IMR-90 (cell line): ENCODE measurements at regions not wholly inside any gene's neighbourhood (a gene's known extent, or its start where the extent isn't known, plus 50 kb on each side); places are given as distances from the start of the nearest gene placed in this dataset.
"Not testable (repeated sequence)": the region's sequence is repeated elsewhere in the genome, so short reads cannot be mapped to it uniquely, and the experiment has no call there.

Experiments
- ATAC-seq: fragments of 200-7000 bp; cut with Tn5 transposase; 2 replicates; pipeline ENCODE4 v1.9.1; 2020; ENCODE audit warnings: low read depth, mild to moderate bottlenecking, moderate library complexity
- BruUV-seq: library from RNA; stranded (reverse); fragments of 400-500 nt; replicated peaks from 2 replicates; lab custom pipeline; 2021; lab: Mats Ljungman, UMichigan
- CTCF ChIA-PET: fragments of 300-600 bp; formaldehyde crosslinking; extraction: SDS; loops from one replicate; lab custom pipeline; 2021; ENCODE audit warnings: antibody characterized with exemption; lab: Yijun Ruan, JAX
- POLR2A ChIA-PET: fragments of 300-600 bp; sonication (Branson Sonifier 250); formaldehyde crosslinking; loops from one replicate; lab custom pipeline; 2022; ENCODE audit warnings: antibody characterized with exemption; ENCODE audit not compliant: unreplicated experiment; lab: Charles Lee
- DNase-seq: peaks from one replicate; pipeline ENCODE4 v3.0.0; 2013
- H2AFZ ChIP-seq: replicated peaks from 2 replicates; pipeline ENCODE3; 2013; ENCODE audit warnings: low read length, mild to moderate bottlenecking; ENCODE audit not compliant: poor library complexity
- H2AK5ac ChIP-seq: 2 replicates; pipeline ENCODE4 v1.6.1; 2013; ENCODE audit warnings: low read depth, low read length, inconsistent platforms
- H2AK9ac ChIP-seq: replicated peaks from 2 replicates; pipeline ENCODE3; 2013; ENCODE audit warnings: mild to moderate bottlenecking, low read depth, low read length, moderate library complexity; ENCODE audit not compliant: poor library complexity
- H2BK120ac ChIP-seq: 2 replicates; pipeline ENCODE4 v1.6.1; 2013; ENCODE audit warnings: low read depth, low read length, inconsistent platforms
- H2BK15ac ChIP-seq: 3 replicates; pipeline ENCODE4 v1.6.1; 2013; ENCODE audit warnings: low read depth, low read length, inconsistent platforms
- H2BK20ac ChIP-seq: 2 replicates; pipeline ENCODE4 v1.6.1; 2013; ENCODE audit warnings: low read depth, mild to moderate bottlenecking, inconsistent platforms, low read length, moderate library complexity
- H2BK5ac ChIP-seq: 2 replicates; pipeline ENCODE4 v1.6.1; 2013; ENCODE audit warnings: mild to moderate bottlenecking, low read depth, low read length, inconsistent platforms; ENCODE audit not compliant: poor library complexity, severe bottlenecking
- H3K14ac ChIP-seq: replicated peaks from 2 replicates; pipeline ENCODE4 v1.6.1; 2013; ENCODE audit warnings: low read depth, low read length, inconsistent platforms
- H3K18ac ChIP-seq: 2 replicates; pipeline ENCODE4 v1.6.1; 2013; ENCODE audit warnings: low read depth, low read length, control low read depth
- H3K23ac ChIP-seq: 2 replicates; pipeline ENCODE4 v1.6.1; 2013; ENCODE audit warnings: low read depth, low read length, inconsistent platforms
- H3K27ac ChIP-seq: 2 replicates; pipeline ENCODE4 v1.5.1; 2013; ENCODE audit warnings: mild to moderate bottlenecking, control low read depth, low read length; ENCODE audit not compliant: insufficient read depth
- H3K27me3 ChIP-seq: 2 replicates; pipeline ENCODE4 v1.6.1; 2013; ENCODE audit warnings: low read length; ENCODE audit not compliant: control insufficient read depth, insufficient read depth
- H3K36me3 ChIP-seq: 2 replicates; pipeline ENCODE4 v1.6.1; 2013; ENCODE audit warnings: low read length, mixed read lengths; ENCODE audit not compliant: control insufficient read depth, insufficient read depth
- H3K4ac ChIP-seq: 2 replicates; pipeline ENCODE4 v1.6.1; 2013; ENCODE audit warnings: low read depth, low read length, inconsistent platforms
- H3K4me1 ChIP-seq: 2 replicates; pipeline ENCODE4 v1.6.1; 2013; ENCODE audit warnings: low read length, mixed read lengths; ENCODE audit not compliant: control insufficient read depth, insufficient read depth
- H3K4me2 ChIP-seq: 2 replicates; pipeline ENCODE4 v1.6.1; 2013; ENCODE audit warnings: low read depth, mild to moderate bottlenecking, control low read depth, low read length, moderate library complexity
- H3K4me3 ChIP-seq: 2 replicates; pipeline ENCODE4 v1.5.1; 2013; ENCODE audit warnings: low read depth, mild to moderate bottlenecking, control low read depth, low read length, moderate library complexity; ENCODE audit not compliant: insufficient read depth
- H3K56ac ChIP-seq: 2 replicates; pipeline ENCODE4 v1.6.1; 2013; ENCODE audit warnings: low read length, inconsistent platforms; ENCODE audit not compliant: insufficient read depth; ENCODE audit errors: extremely low read depth
- H3K79me1 ChIP-seq, 2 experiments: 2 replicates each; pipeline ENCODE4 v1.6.1; 2013; ENCODE audit warnings: low read length in 2 of 2, inconsistent platforms in 1 of 2, low read depth in 1 of 2
- H3K9ac ChIP-seq: 2 replicates; pipeline ENCODE4 v1.6.1; 2013; ENCODE audit warnings: low read depth, low read length, control low read depth
- H3K9me1 ChIP-seq: 2 replicates; pipeline ENCODE4 v1.6.1; 2013; ENCODE audit warnings: low read length, inconsistent platforms; ENCODE audit not compliant: insufficient read depth
- H3K9me3 ChIP-seq: 2 replicates; pipeline ENCODE4 v1.6.1; 2013; ENCODE audit warnings: low read length; ENCODE audit not compliant: control insufficient read depth, insufficient read depth
- H4K20me1 ChIP-seq: 2 replicates; pipeline ENCODE4 v1.6.1; 2013; ENCODE audit warnings: low read length, inconsistent platforms; ENCODE audit not compliant: insufficient read depth
- H4K5ac ChIP-seq: 2 replicates; pipeline ENCODE4 v1.6.1; 2013; ENCODE audit warnings: mild to moderate bottlenecking, low read depth, low read length, control low read depth
- H4K8ac ChIP-seq, 2 experiments: 2 replicates each; pipeline ENCODE4 v1.6.1; 2013; ENCODE audit warnings: low read depth in 2 of 2, low read length in 2 of 2, control low read depth in 1 of 2, inconsistent platforms in 1 of 2
- H4K91ac ChIP-seq: 2 replicates; pipeline ENCODE4 v1.6.1; 2013; ENCODE audit warnings: low read depth, low read length, inconsistent platforms; ENCODE audit not compliant: insufficient read depth
- BHLHE40 ChIP-seq: fragments of 150-350 bp; IDR thresholded peaks from 2 replicates; pipeline ENCODE4 v1.6.1; 2016; ENCODE audit warnings: mild to moderate bottlenecking, low read depth, low read length
- ELK1 ChIP-seq: fragments of 150-350 bp; IDR thresholded peaks from 2 replicates; pipeline ENCODE4 v1.6.1; 2016; ENCODE audit warnings: low read depth, mild to moderate bottlenecking, low read length, moderate library complexity, borderline replicate concordance
- NFE2L2 ChIP-seq: fragments of 150-350 bp; IDR thresholded peaks from 2 replicates; pipeline ENCODE4 v1.6.1; 2016; ENCODE audit warnings: low read depth, mild to moderate bottlenecking, low read length
- SMC3 ChIP-seq: fragments of 150-350 bp; IDR thresholded peaks from 2 replicates; pipeline ENCODE4 v1.6.1; 2016; ENCODE audit warnings: low read depth, mild to moderate bottlenecking, antibody characterized with exemption, low read length, moderate library complexity
- WGBS, 2 experiments: methylation state at CpG; one replicate each; pipeline versions ENCODE4 v1.1.5 to v1.1.7; 2013; ENCODE audit warnings: missing lambda C conversion rate in 2 of 2; ENCODE audit not compliant: insufficient read length in 1 of 2; ENCODE audit errors: extremely low coverage in 2 of 2; 5-methylcytosine and 5-hydroxymethylcytosine counted together
- dilution Hi-C: fragments of 300-500 bp; cut with HindIII; formaldehyde crosslinking; loops from one replicate; pipeline ENCODE4 v1.14.3; 2018; ENCODE audit warnings: low sequenced_read_pairs; ENCODE audit not compliant: unreplicated experiment
- in situ Hi-C: fragments of 300-500 bp; cut with MboI; formaldehyde crosslinking; loops from 3 replicates; pipeline ENCODE4 v1.14.3; 2019; ENCODE audit warnings: low sequenced_read_pairs, inconsistent platforms, mixed read lengths
- intact Hi-C: fragments of 100-400 bp; cut with micrococcal nuclease; formaldehyde crosslinking; loops from 2 replicates; pipeline ENCODE4 v1.10.0; 2022

- Histone ChIP-seq H2BK5ac (no peak overlapping the region), H2BK20ac (no peak overlapping the region), H4K5ac (no peak overlapping the region), H2AK9ac (no peak overlapping the region), H2BK120ac (no peak overlapping the region), H3K18ac (no peak overlapping the region), H3K4me1 (no peaks in the 10 kb centered on the region), H3K79me1 (no peaks in the 10 kb centered on the region), H4K91ac (no peak overlapping the region), H3K36me3 (no peaks in the 10 kb centered on the region), H3K14ac (no peak overlapping the region), H4K8ac (no peak overlapping the region), H3K4me3 (no peak overlapping the region), H3K27ac (no peak overlapping the region), H2AFZ (no peak overlapping the region), H3K9me1 (no peaks in the 10 kb centered on the region), H2AK5ac (no peak overlapping the region), H3K4ac (no peak overlapping the region), H3K23ac (no peak overlapping the region), H3K27me3 (no peaks in the 10 kb centered on the region), H3K56ac (no peak overlapping the region), H2BK15ac (no peak overlapping the region), H3K9ac (no peak overlapping the region), H3K9me3 (no peaks in the 10 kb centered on the region), H3K4me2 (no peak overlapping the region), H4K20me1 (no peaks in the 10 kb centered on the region)
- ChIA-PET POLR2A (no interaction called here), CTCF (no interaction called here)
- no CpG with 5 or more reads among the region's 4 CpGs for WGBS, 2 experiments
- in situ Hi-C loops (no loop called here), dilution Hi-C loops (no loop called here), intact Hi-C loops (no loop called here)
- no peak for ATAC-seq
- TF ChIP-seq ELK1 (no peak), SMC3 (no peak), BHLHE40 (no peak), NFE2L2 (no peak)
- no peak for DNase-seq
- BruUV-seq = no TSS peak
Observed at GRCh38 chr12:108423486-108423885, 84.4 kb upstream of the CMKLR1 start.

GRCh38 chr12:108421082-108421481 lies 82.0 kb upstream of the CMKLR1 start:
- dilution Hi-C loops, H2BK20ac ChIP-seq, H2BK5ac ChIP-seq, H3K27ac ChIP-seq, H3K4me1 ChIP-seq, intact Hi-C loops, H3K4me2 ChIP-seq, H2AK5ac ChIP-seq, in situ Hi-C loops, H2AK9ac ChIP-seq, H2BK15ac ChIP-seq, DNase-seq, H4K8ac ChIP-seq, H2AFZ ChIP-seq, H3K79me1 ChIP-seq, H3K9ac ChIP-seq, ATAC-seq, H3K36me3 ChIP-seq, H3K23ac ChIP-seq, H3K4me3 ChIP-seq, H4K5ac ChIP-seq, POLR2A ChIA-PET, H3K9me1 ChIP-seq, BruUV-seq, H2BK120ac ChIP-seq, H3K27me3 ChIP-seq, H3K56ac ChIP-seq, CTCF ChIA-PET, H3K9me3 ChIP-seq, H3K18ac ChIP-seq, H4K20me1 ChIP-seq, H3K4ac ChIP-seq, H3K14ac ChIP-seq, H4K91ac ChIP-seq: not testable (repeated sequence)
- no CpG with 5 or more reads among the region's 4 CpGs for WGBS, 2 experiments
